Gastrocnemius medialis (tissue), 4 donors: ENCODE measurements at regions not wholly inside any gene's neighbourhood (a gene's known extent, or its start where the extent isn't known, plus 50 kb on each side); places are given as distances from the start of the nearest gene placed in this dataset.

Experiments
- CTCF ChIP-seq, 5 experiments: fragments of 450-650 bp in 3 of 5; fragments of 200-600 bp in 2 of 5; sonication (generic) in 2 of 5; IDR thresholded peaks in 4 of 5; conservative IDR thresholded peaks in 1 of 5; 1 replicate in 4 of 5; 2 replicates in 1 of 5; pipeline ENCODE4 v1.5.1; 2016 to 2019; ENCODE audit warnings: antibody characterized with exemption in 5 of 5, mild to moderate bottlenecking in 3 of 5, moderate library complexity in 3 of 5
- POLR2A ChIP-seq, 2 donors: fragments of 450-650 bp; IDR thresholded peaks; one replicate each; pipeline ENCODE4 v1.6.1; 2017; ENCODE audit warnings: antibody characterized with exemption in 2 of 2, mild to moderate bottlenecking in 2 of 2, moderate library complexity in 2 of 2

GRCh38 chr4:164212714-164213113 is 541.2 kb upstream of the SMIM31 start:
- TF ChIP-seq CTCF (IDR thresholded peaks at IDR 0.05 in 4 of 5, conservative IDR thresholded peaks at IDR 0.05 in 1 of 5) (no peak), POLR2A (IDR thresholded peaks at IDR 0.05) (no peak)
